GM12878 (cell line): ENCODE measurements at regions not wholly inside any gene's neighbourhood (a gene's known extent, or its start where the extent isn't known, plus 50 kb on each side); places are given as distances from the start of the nearest gene placed in this dataset.

Experiments
- ATAC-seq: fragments of 200-7000 bp; cut with Tn5 transposase; 3 replicates; pipeline ENCODE4 v1.9.1; 2020; ENCODE audit warnings: mild to moderate bottlenecking, moderate library complexity
- BruUV-seq: library from RNA; stranded (reverse); fragments of 400-500 nt; replicated peaks from 2 replicates; lab custom pipeline; 2021; lab: Mats Ljungman, UMichigan
- CTCF ChIA-PET: fragments of 300-600 bp; sonication (Branson Sonifier 250); formaldehyde crosslinking; extraction: SDS; loops from one replicate; lab custom pipeline; 2021; ENCODE audit warnings: inconsistent platforms; lab: Yijun Ruan, JAX
- POLR2A ChIA-PET: fragments of 350-600 bp; formaldehyde crosslinking; extraction: SDS; loops from one replicate; lab custom pipeline; 2021; ENCODE audit warnings: inconsistent platforms; lab: Charles Lee
- RAD21 ChIA-PET: fragments of 300-600 bp; sonication (Branson Sonifier 250); formaldehyde crosslinking; loops from one replicate; lab custom pipeline; 2023; ENCODE audit warnings: antibody characterized with exemption; ENCODE audit not compliant: unreplicated experiment; lab: Charles Lee
- SMC1A ChIA-PET: fragments of 300-600 bp; sonication (Branson Sonifier 250); formaldehyde crosslinking; loops from one replicate; lab custom pipeline; 2023; ENCODE audit not compliant: unreplicated experiment, uncharacterized antibody; lab: Charles Lee
- DNase-seq: peaks from one replicate; pipeline ENCODE4 v3.0.0-alpha.2; 2011; ENCODE audit warnings: low read depth, low spot score
- FAIRE-seq: peaks from 3 replicates; lab custom pipeline; 2011; peaks lifted over from hg19 to GRCh38; lab: Jason Lieb, UNC
- H2AFZ ChIP-seq: 2 replicates; pipeline ENCODE4 v1.6.0; 2011; ENCODE audit warnings: low read depth, low read length, control low read depth; ENCODE audit not compliant: control insufficient read depth
- H3K27ac ChIP-seq: 2 replicates; pipeline ENCODE4 v1.5.1; 2011; ENCODE audit warnings: control low read depth; ENCODE audit not compliant: control insufficient read depth, insufficient read depth
- H3K27me3 ChIP-seq, 2 experiments: replicated peaks in 1 of 2; 2 replicates each; pipeline versions ENCODE4 v1.6.0 to v1.6.1; 2011; ENCODE audit warnings: low read length in 1 of 2; ENCODE audit not compliant: control insufficient read depth in 2 of 2, insufficient read depth in 2 of 2
- H3K36me3 ChIP-seq, 2 experiments: 2 replicates each; pipeline ENCODE4 v1.5.1; 2011; ENCODE audit warnings: low read length in 1 of 2; ENCODE audit not compliant: control insufficient read depth in 2 of 2, insufficient read depth in 2 of 2
- H3K4me1 ChIP-seq: 2 replicates; pipeline ENCODE4 v1.6.1; 2011; ENCODE audit warnings: mild to moderate bottlenecking, low read length, moderate library complexity, mixed read lengths; ENCODE audit not compliant: control insufficient read depth, insufficient read depth
- H3K4me2 ChIP-seq: 2 replicates; pipeline ENCODE4 v1.6.0; 2011; ENCODE audit warnings: control low read depth; ENCODE audit not compliant: control insufficient read depth, insufficient read depth
- H3K4me3 ChIP-seq: fragments of 200-600 bp; sonication (generic); 2 replicates; pipeline ENCODE4 v1.5.1; 2016
- H3K79me2 ChIP-seq: 2 replicates; pipeline ENCODE4 v1.6.0; 2011; ENCODE audit warnings: low read length; ENCODE audit not compliant: control insufficient read depth, insufficient read depth
- H3K9ac ChIP-seq: 2 replicates; pipeline ENCODE4 v1.8.0; 2011; ENCODE audit warnings: low read length, control low read depth, mixed read lengths; ENCODE audit not compliant: control insufficient read depth, insufficient read depth
- H3K9me3 ChIP-seq: replicated peaks from 3 replicates; pipeline ENCODE4 v1.5.1; 2011; ENCODE audit warnings: mild to moderate bottlenecking, low read length; ENCODE audit not compliant: control insufficient read depth, insufficient read depth
- H4K20me1 ChIP-seq: 2 replicates; pipeline ENCODE4 v1.6.0; 2011; ENCODE audit not compliant: control insufficient read depth, insufficient read depth
- BCL11A ChIP-seq: IDR thresholded peaks from 2 replicates; pipeline ENCODE4 v1.6.1; 2011; ENCODE audit warnings: low read depth, low read length
- BHLHE40 ChIP-seq, 2 experiments: fragments of 450-650 bp in 1 of 2; IDR thresholded peaks; 2 replicates each; pipeline ENCODE4 v1.6.1; 2011 to 2017; ENCODE audit warnings: low read depth in 2 of 2, borderline replicate concordance in 1 of 2, improper control_type of control experiment in 1 of 2, low read length in 1 of 2, mild to moderate bottlenecking in 1 of 2
- CBFB ChIP-seq: IDR thresholded peaks from 2 replicates; pipeline ENCODE4 v1.6.1; 2016; ENCODE audit warnings: antibody characterized with exemption, low read depth
- EED ChIP-seq: sonication (generic); IDR thresholded peaks from 2 replicates; pipeline ENCODE4 v1.6.1; 2016; ENCODE audit warnings: antibody characterized with exemption, low read depth
- EZH2 ChIP-seq: IDR thresholded peaks from 2 replicates; pipeline ENCODE4 v1.6.1; 2012; ENCODE audit warnings: low read depth, mild to moderate bottlenecking, control low read depth, inconsistent platforms, low read length, borderline replicate concordance; ENCODE audit not compliant: control insufficient read depth
- FOXK2 ChIP-seq: fragments of 450-650 bp; IDR thresholded peaks from 2 replicates; pipeline ENCODE4 v1.6.1; 2017; ENCODE audit warnings: mild to moderate bottlenecking, moderate library complexity
- IKZF2 ChIP-seq, 2 experiments: fragments of 450-650 bp; IDR thresholded peaks; 2 replicates each; pipeline ENCODE4 v1.6.1; 2017; ENCODE audit warnings: mild to moderate bottlenecking in 2 of 2, moderate library complexity in 2 of 2
- MEF2B ChIP-seq: fragments of 450-650 bp; IDR thresholded peaks from 2 replicates; pipeline ENCODE4 v1.6.1; 2018; ENCODE audit warnings: mild to moderate bottlenecking, moderate library complexity; ENCODE audit not compliant: partially characterized antibody, poor library complexity, severe bottlenecking
- MXI1 ChIP-seq: fragments of 150-350 bp; IDR thresholded peaks from 2 replicates; pipeline ENCODE4 v1.6.1; 2011; ENCODE audit warnings: low read depth, mild to moderate bottlenecking, inconsistent platforms, low read length, improper control_type of control experiment
- NFIC ChIP-seq: IDR thresholded peaks from 2 replicates; pipeline ENCODE4 v1.6.1; 2012; ENCODE audit warnings: low read depth, mild to moderate bottlenecking, inconsistent platforms, low read length, moderate library complexity
- PKNOX1 ChIP-seq: fragments of 450-650 bp; IDR thresholded peaks from 2 replicates; pipeline ENCODE4 v1.6.1; 2016; ENCODE audit warnings: mild to moderate bottlenecking
- RELA ChIP-seq: fragments of 450-650 bp; IDR thresholded peaks from 2 replicates; pipeline ENCODE4 v1.8.0; 2014; ENCODE audit warnings: borderline replicate concordance; ENCODE audit not compliant: partially characterized antibody
- SIN3A ChIP-seq: IDR thresholded peaks from 2 replicates; pipeline ENCODE4 v1.6.1; 2012; ENCODE audit warnings: low read depth, low read length, improper control_type of control experiment
- SPI1 ChIP-seq: IDR thresholded peaks from 2 replicates; pipeline ENCODE4 v1.6.1; 2011; ENCODE audit warnings: low read depth, mild to moderate bottlenecking, low read length, moderate library complexity, borderline replicate concordance; ENCODE audit not compliant: insufficient read depth
- YY1 ChIP-seq: IDR thresholded peaks from 2 replicates; pipeline ENCODE4 v1.6.1; 2011; ENCODE audit warnings: low read depth, mild to moderate bottlenecking, low read length
- ZBTB11 ChIP-seq: fragments of 450-650 bp; formaldehyde crosslinking; IDR thresholded peaks from 2 replicates; pipeline ENCODE4 v1.5.0; 2022; ENCODE audit warnings: mild to moderate bottlenecking, missing genetic modification characterization
- WGBS: methylation state at CpG from one replicate; pipeline ENCODE4 v1.1.6; 2016; ENCODE audit warnings: low lambda C conversion rate; ENCODE audit not compliant: insufficient replicate concordance, insufficient coverage; ENCODE audit errors: missing lambda C conversion rate; 5-methylcytosine and 5-hydroxymethylcytosine counted together
- in situ Hi-C: fragments of 300-500 bp; cut with MboI; formaldehyde crosslinking; loops from 9 replicates; pipeline ENCODE4 v1.14.3; 2018; ENCODE audit warnings: mixed read lengths
- intact Hi-C: fragments of 100-400 bp; cut with micrococcal nuclease; formaldehyde crosslinking; loops from one replicate; pipeline ENCODE4 v1.14.2; 2022; ENCODE audit not compliant: unreplicated experiment

DNA sequence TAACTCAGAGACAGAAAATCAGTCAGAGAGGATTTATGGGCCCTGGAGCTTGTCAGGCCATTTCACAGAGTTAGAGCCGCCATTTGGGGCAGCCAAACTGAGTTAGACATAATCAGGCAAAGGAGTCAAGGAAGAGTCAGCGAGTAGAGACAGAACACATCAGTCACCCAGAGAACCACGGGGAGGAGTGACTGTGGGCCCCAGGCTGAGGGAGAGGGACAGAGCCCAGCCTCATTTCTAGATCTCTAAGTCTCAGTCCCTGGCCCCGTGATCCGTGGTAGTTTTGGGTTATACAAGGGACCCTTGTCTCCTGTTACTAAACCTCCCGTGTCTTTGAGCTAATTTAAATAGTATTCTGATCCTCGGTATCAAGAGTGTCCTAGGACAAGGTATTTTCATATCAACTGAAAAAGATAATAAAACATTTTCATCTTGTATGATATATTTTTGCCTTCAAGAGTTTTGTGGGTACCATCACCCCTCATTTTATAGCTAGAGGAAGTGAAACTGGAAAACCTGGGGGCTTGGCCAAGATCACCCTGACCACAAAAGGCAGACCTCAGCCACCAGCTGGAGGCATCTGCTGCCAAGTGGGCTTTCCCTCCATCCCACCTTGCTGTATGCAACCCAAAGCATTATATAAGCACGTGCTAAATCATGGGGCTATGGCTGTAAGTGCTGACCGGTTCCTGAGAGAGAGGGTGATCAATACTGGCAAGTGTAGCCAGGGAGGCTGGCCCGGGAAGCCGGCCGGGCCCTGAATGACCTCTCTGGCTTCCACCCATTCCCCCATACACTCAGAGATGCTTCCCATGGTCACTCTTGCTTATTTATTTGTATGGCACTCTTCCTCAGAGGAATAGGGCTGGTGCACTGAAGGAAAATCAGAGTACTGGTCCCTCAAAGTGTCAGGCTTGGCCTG is 204.1 kb downstream of the BCOR start:
- POLR2A ChIA-PET = no interaction called here
- in situ Hi-C loops = no loop called here
- DNase-seq = no peak
- RAD21 ChIA-PET = no interaction called here
- intact Hi-C loops = no loop called here
- 37% methylated on average over 12 of the region's 12 CpGs for WGBS
- SMC1A ChIA-PET = interaction anchor here (0.6 to 3.1 kb wide), 2 partner anchors 39 to 52 kb away, joined by 3 to 17 read pairs; no protein-coding TSS in a partner anchor
- BruUV-seq = no TSS peak
- peak overlapping the region; percentile 35 for H3K27ac ChIP-seq
- no peaks in the 10 kb centered on the region; the same call in 2 of the 3 replicates for H3K9me3 ChIP-seq
- H2AFZ ChIP-seq = no peak overlapping the region
- no peaks in the 10 kb centered on the region for H4K20me1 ChIP-seq
- no peaks in the 10 kb centered on the region for H3K36me3 ChIP-seq
- no peak overlapping the region for H3K4me3 ChIP-seq
- H3K79me2 ChIP-seq = no peaks in the 10 kb centered on the region
- H3K4me1 ChIP-seq = peaks cover 24% of the 10 kb centered on the region
- H3K9ac ChIP-seq = no peak overlapping the region
- peak; percentile 72 for ATAC-seq
- H3K27me3 ChIP-seq = no peaks in the 10 kb centered on the region
- CTCF ChIA-PET = interaction anchor here (0.5 to 0.9 kb wide), 3 partner anchors 9 to 47 kb away, joined by 3 to 4 read pairs (median 3); no protein-coding TSS in a partner anchor
- peak overlapping the region; percentile 40; the same call in 1 of the 2 replicates for H3K4me2 ChIP-seq
- peak; percentile 62 for FAIRE-seq
- TF ChIP-seq BCL11A = peak; percentile 55; the same call in 1 of the 2 replicates
- no peak for TF ChIP-seq RELA
- TF ChIP-seq FOXK2 = no peak
- TF ChIP-seq SIN3A = no peak
- peak; percentile 73 for TF ChIP-seq YY1
- no peak for TF ChIP-seq MXI1
- peak; percentile 88 for TF ChIP-seq SPI1
- TF ChIP-seq EED = peak; percentile 61
- TF ChIP-seq ZBTB11 (CRISPR knock-in tag) = no peak
- TF ChIP-seq PKNOX1 = no peak
- TF ChIP-seq CBFB = peak; percentile 71
- no peak for TF ChIP-seq EZH2
- no peak for TF ChIP-seq MEF2B
- 0 out of 4 replicates have a peak, but pooled peaks of 1 of the 2 experiments have one; percentile 12 for TF ChIP-seq IKZF2 (IDR thresholded peaks at IDR 0.05)
- TF ChIP-seq BHLHE40 (IDR thresholded peaks at IDR 0.05; ENCODE audit: borderline replicate concordance in 1 of 2, low read depth in 2 of 2, low read length in 1 of 2) = peak; percentile 43 to 63; a peak in 3 of 4 replicates
- TF ChIP-seq NFIC = peak; percentile 55
